ENCODE measurements at regions not wholly inside any gene's neighbourhood (a gene's known extent, or its start where the extent isn't known, plus 50 kb on each side); places are given as distances from the start of the nearest gene placed in this dataset.

DNA sequence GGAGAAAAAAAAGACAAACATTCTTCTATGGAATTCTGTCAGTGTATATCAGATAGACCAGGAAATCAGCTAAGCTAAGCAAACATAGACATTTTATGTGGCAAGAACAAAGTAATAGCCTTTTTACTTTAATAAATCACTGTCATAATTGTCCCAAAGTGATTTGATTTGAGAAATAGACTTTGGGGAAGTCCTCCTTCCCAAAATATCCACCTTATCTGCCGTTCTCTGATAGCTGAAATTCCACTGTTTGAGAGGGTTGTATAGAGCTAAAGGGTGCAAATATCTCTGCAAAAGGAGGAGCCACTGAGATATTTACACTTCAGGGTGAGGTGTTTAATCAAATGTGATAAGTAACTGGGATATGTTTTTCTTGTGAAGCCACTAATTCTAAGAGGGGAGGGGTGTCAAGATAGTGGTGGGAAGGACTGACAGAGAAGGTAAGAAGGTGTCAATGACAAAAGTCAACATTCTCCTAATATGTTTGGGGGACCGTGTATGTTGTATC, 544.4 kb upstream of the JAG1 start:
- no peaks in the 10 kb centered on the region for H3K36me3 Mint-ChIP-seq (ENCODE audit: low read depth)
- TF ChIP-seq ZNF462 (CRISPR knock-in tag; IDR thresholded peaks at IDR 0.05) = no peak
- TF ChIP-seq POLR2AphosphoS5 (IDR thresholded peaks at IDR 0.05; ENCODE audit: low read depth) = no peak
- no peak for TF ChIP-seq NANOG (IDR thresholded peaks at IDR 0.05; ENCODE audit: borderline replicate concordance)
- no peak for TF ChIP-seq JUNB (IDR thresholded peaks at IDR 0.05; ENCODE audit: unreplicated experiment)
- no peak for TF ChIP-seq CREB1 (CRISPR knock-in tag; IDR thresholded peaks at IDR 0.05; ENCODE audit: low read depth)

GRCh38 chr20:11219192-11219591, 545.4 kb upstream of the JAG1 start:
- H3K4me1 ChIP-seq (ENCODE audit: insufficient read depth) = no peaks in the 10 kb centered on the region; the same call in 1 of the 2 replicates
- H3K79me2 ChIP-seq (replicated peaks; ENCODE audit: insufficient read depth) = no peaks in the 10 kb centered on the region
- H3F3A ChIP-seq (replicated peaks; ENCODE audit: low read depth) = no peaks in the 10 kb centered on the region
- H4K20me1 ChIP-seq (replicated peaks; ENCODE audit: insufficient read depth) = no peaks in the 10 kb centered on the region
- H3K9me3 Mint-ChIP-seq = no peaks in the 10 kb centered on the region
- no peak overlapping the region for H3K4me3 ChIP-seq
- no peaks in the 10 kb centered on the region for H3K36me3 ChIP-seq (ENCODE audit: insufficient read depth)
- DNase-seq (ENCODE audit: low spot score) (no peak), ATAC-seq (no peak)
- H3K27ac Mint-ChIP-seq = no peak overlapping the region
- no peaks in the 10 kb centered on the region for H3K27me3 ChIP-seq (ENCODE audit: insufficient read depth)
- H3K9me2 ChIP-seq (ENCODE audit: insufficient read depth) = peaks cover 3% of the 10 kb centered on the region; the same call in 1 of the 2 replicates
- H3K4me2 ChIP-seq = no peak overlapping the region
- no peak overlapping the region for H3K4me3 Mint-ChIP-seq
- H3K27me3 Mint-ChIP-seq (ENCODE audit: insufficient read depth, low read depth, poor library complexity) = no peaks in the 10 kb centered on the region
- no peak overlapping the region for H2AFZ ChIP-seq
- no peak overlapping the region for H3K27ac ChIP-seq (ENCODE audit: low read depth)
- peaks cover 5% of the 10 kb centered on the region for H3K4me1 Mint-ChIP-seq
- no peaks in the 10 kb centered on the region for H3K36me3 Mint-ChIP-seq (ENCODE audit: low read depth)
- no peak for TF ChIP-seq JUNB (IDR thresholded peaks at IDR 0.05; ENCODE audit: unreplicated experiment)
- TF ChIP-seq EZH2phosphoT487 (IDR thresholded peaks at IDR 0.05; ENCODE audit: unreplicated experiment) = no peak
- no peak for TF ChIP-seq ZNF462 (CRISPR knock-in tag; IDR thresholded peaks at IDR 0.05)
- TF ChIP-seq EZH2 (IDR thresholded peaks at IDR 0.05; ENCODE audit: low read depth, unreplicated experiment) = no peak

More for the DNA sequence above, 544.4 kb upstream of the JAG1 start:
- no peaks in the 10 kb centered on the region for H3F3A ChIP-seq (replicated peaks; ENCODE audit: low read depth)
- Mint-ChIP-seq H3K27ac (no peak overlapping the region), H3K9me3 (no peaks in the 10 kb centered on the region), H3K4me3 (no peak overlapping the region), H3K4me1 (peaks cover 6% of the 10 kb centered on the region), H3K27me3 (ENCODE audit: insufficient read depth, low read depth, poor library complexity) (no peaks in the 10 kb centered on the region)
- no peak overlapping the region for H3K4me3 ChIP-seq
- peaks cover 1% of the 10 kb centered on the region; the same call in 1 of the 2 replicates for H3K9me2 ChIP-seq (ENCODE audit: insufficient read depth)
- H3K79me2 ChIP-seq (replicated peaks; ENCODE audit: insufficient read depth) = no peaks in the 10 kb centered on the region
- H3K27ac ChIP-seq (ENCODE audit: low read depth) = no peak overlapping the region
- no peaks in the 10 kb centered on the region for H3K36me3 ChIP-seq (ENCODE audit: insufficient read depth)
- ATAC-seq (no peak), DNase-seq (ENCODE audit: low spot score) (no peak)
- H4K20me1 ChIP-seq (replicated peaks; ENCODE audit: insufficient read depth) = no peaks in the 10 kb centered on the region
- no peak overlapping the region for H2AFZ ChIP-seq
- no peaks in the 10 kb centered on the region for H3K27me3 ChIP-seq (ENCODE audit: insufficient read depth)
- H3K4me1 ChIP-seq (ENCODE audit: insufficient read depth) = peaks cover under 1% of the 10 kb centered on the region; the same call in 1 of the 2 replicates
- H3K4me2 ChIP-seq = no peak overlapping the region

Data from GM23338 (cell line).